ENCODE measurements at regions not wholly inside any gene's neighbourhood (a gene's known extent, or its start where the extent isn't known, plus 50 kb on each side); places are given as distances from the start of the nearest gene placed in this dataset.

GRCh38 chr9:80954521-80954920 lies 734.8 kb downstream of the TLE1 start:
- Histone ChIP-seq H3K9ac (ENCODE audit: low read depth, low read length) (no peak overlapping the region), H3K27me3 (ENCODE audit: control insufficient read depth, insufficient read depth, low read length) (no peaks in the 10 kb centered on the region), H3K4me2 (ENCODE audit: low read length) (no peak overlapping the region), H3K4me3 (ENCODE audit: low read length) (no peak overlapping the region), H3K4me1 (ENCODE audit: control insufficient read depth, insufficient read depth, low read length) (peaks cover 13% of the 10 kb centered on the region), H3K9me3 (replicated peaks; ENCODE audit: low read length) (no peaks in the 10 kb centered on the region), H3K36me3 (ENCODE audit: insufficient read depth, low read length) (no peaks in the 10 kb centered on the region)

DNA sequence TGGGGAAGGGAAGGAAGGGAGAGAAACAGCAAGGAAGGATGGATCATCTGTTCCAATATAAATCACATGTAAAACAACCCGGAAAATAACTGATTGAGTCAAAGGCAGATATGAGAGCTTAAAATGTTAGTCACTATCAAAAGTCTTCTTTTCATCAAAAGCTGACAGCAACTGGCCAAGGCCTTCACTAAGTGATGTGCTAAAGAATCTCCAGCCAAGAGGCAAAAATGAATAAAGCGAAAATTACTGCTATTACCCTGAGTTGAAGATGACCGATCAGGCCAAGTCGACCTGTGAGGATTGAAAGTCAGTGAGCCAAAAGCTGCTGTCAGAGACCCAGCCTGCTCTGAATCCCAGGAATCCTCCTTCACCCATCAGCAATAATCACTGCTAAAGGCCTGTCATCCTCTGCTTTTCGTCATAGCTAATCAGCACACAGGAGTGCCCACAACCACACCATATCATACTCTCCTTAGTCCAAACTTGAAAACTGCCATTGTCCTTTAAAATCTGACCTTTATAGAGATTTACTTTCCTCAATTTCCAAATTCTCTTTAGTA lies 736.9 kb downstream of the TLE1 start:
- H3K9ac ChIP-seq (ENCODE audit: low read depth, low read length): no peak overlapping the region
- no peak overlapping the region for H3K4me2 ChIP-seq (ENCODE audit: low read length)
- H3K9me3 ChIP-seq (replicated peaks; ENCODE audit: low read length): no peaks in the 10 kb centered on the region
- H3K27me3 ChIP-seq (ENCODE audit: control insufficient read depth, insufficient read depth, low read length): no peaks in the 10 kb centered on the region
- no peak overlapping the region for H3K4me3 ChIP-seq (ENCODE audit: low read length)
- no peaks in the 10 kb centered on the region for H3K36me3 ChIP-seq (ENCODE audit: insufficient read depth, low read length)
- H3K4me1 ChIP-seq (ENCODE audit: control insufficient read depth, insufficient read depth, low read length): peaks cover 13% of the 10 kb centered on the region

DNA sequence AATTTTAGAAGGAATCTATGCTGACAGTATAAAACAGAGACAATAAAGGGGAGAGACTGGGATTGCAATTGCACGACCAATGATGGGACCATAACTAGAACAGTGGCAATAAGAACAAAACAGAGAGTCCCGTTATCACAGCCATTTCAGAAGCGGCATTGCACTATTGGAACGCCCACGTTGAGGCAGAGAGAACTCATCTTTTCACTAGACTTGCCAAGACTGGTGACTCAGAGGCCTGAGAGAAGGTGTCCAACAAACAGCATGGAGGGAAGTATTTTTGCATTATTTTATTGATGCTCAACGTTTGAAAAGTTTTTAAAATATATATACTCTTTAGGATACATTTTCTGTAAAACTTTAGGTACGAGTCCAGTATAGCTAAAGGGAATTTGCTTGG lies 737.7 kb downstream of the TLE1 start:
- Histone ChIP-seq H3K4me1 (ENCODE audit: control insufficient read depth, insufficient read depth, low read length) (peaks cover 13% of the 10 kb centered on the region), H3K36me3 (ENCODE audit: insufficient read depth, low read length) (no peaks in the 10 kb centered on the region), H3K9me3 (replicated peaks; ENCODE audit: low read length) (no peaks in the 10 kb centered on the region), H3K4me3 (ENCODE audit: low read length) (peak overlapping the region; percentile 56), H3K27me3 (ENCODE audit: control insufficient read depth, insufficient read depth, low read length) (no peaks in the 10 kb centered on the region), H3K9ac (ENCODE audit: low read depth, low read length) (no peak overlapping the region), H3K4me2 (ENCODE audit: low read length) (peak overlapping the region; percentile 76)

GRCh38 chr9:80948876-80949275 lies 740.5 kb downstream of the TLE1 start:
- Histone ChIP-seq H3K9ac (ENCODE audit: low read depth, low read length) (no peak overlapping the region), H3K27me3 (ENCODE audit: control insufficient read depth, insufficient read depth, low read length) (no peaks in the 10 kb centered on the region), H3K4me3 (ENCODE audit: low read length) (no peak overlapping the region), H3K4me2 (ENCODE audit: low read length) (no peak overlapping the region), H3K4me1 (ENCODE audit: control insufficient read depth, insufficient read depth, low read length) (peaks cover 13% of the 10 kb centered on the region), H3K9me3 (replicated peaks; ENCODE audit: low read length) (no peaks in the 10 kb centered on the region), H3K36me3 (ENCODE audit: insufficient read depth, low read length) (no peaks in the 10 kb centered on the region)

GRCh38 chr9:80948066-80948465 lies 741.3 kb downstream of the TLE1 start:
- no peaks in the 10 kb centered on the region for H3K9me3 ChIP-seq (replicated peaks; ENCODE audit: low read length)
- H3K9ac ChIP-seq (ENCODE audit: low read depth, low read length): no peak overlapping the region
- H3K27me3 ChIP-seq (ENCODE audit: control insufficient read depth, insufficient read depth, low read length): no peaks in the 10 kb centered on the region
- peaks cover 13% of the 10 kb centered on the region for H3K4me1 ChIP-seq (ENCODE audit: control insufficient read depth, insufficient read depth, low read length)
- no peak overlapping the region for H3K4me2 ChIP-seq (ENCODE audit: low read length)
- H3K36me3 ChIP-seq (ENCODE audit: insufficient read depth, low read length): no peaks in the 10 kb centered on the region
- no peak overlapping the region for H3K4me3 ChIP-seq (ENCODE audit: low read length)

GRCh38 chr9:80946496-80947170 lies 742.7 kb downstream of the TLE1 start:
- Histone ChIP-seq H3K9ac (ENCODE audit: low read depth, low read length) (no peak overlapping the region), H3K9me3 (replicated peaks; ENCODE audit: low read length) (no peaks in the 10 kb centered on the region), H3K36me3 (ENCODE audit: insufficient read depth, low read length) (no peaks in the 10 kb centered on the region), H3K4me2 (ENCODE audit: low read length) (no peak overlapping the region), H3K4me3 (ENCODE audit: low read length) (no peak overlapping the region), H3K27me3 (ENCODE audit: control insufficient read depth, insufficient read depth, low read length) (no peaks in the 10 kb centered on the region), H3K4me1 (ENCODE audit: control insufficient read depth, insufficient read depth, low read length) (peaks cover 7% of the 10 kb centered on the region)

- H3K4me2 ChIP-seq (ENCODE audit: low read length): no peak overlapping the region
- H3K27me3 ChIP-seq (ENCODE audit: control insufficient read depth, insufficient read depth, low read length): no peaks in the 10 kb centered on the region
- peaks cover 4% of the 10 kb centered on the region for H3K4me1 ChIP-seq (ENCODE audit: control insufficient read depth, insufficient read depth, low read length)
- no peak overlapping the region for H3K9ac ChIP-seq (ENCODE audit: low read depth, low read length)
- H3K9me3 ChIP-seq (replicated peaks; ENCODE audit: low read length): no peaks in the 10 kb centered on the region
- H3K36me3 ChIP-seq (ENCODE audit: insufficient read depth, low read length): no peaks in the 10 kb centered on the region
- no peak overlapping the region for H3K4me3 ChIP-seq (ENCODE audit: low read length)
These were observed 743.9 kb downstream of the TLE1 start for GRCh38 chr9:80945436-80945835.

DNA sequence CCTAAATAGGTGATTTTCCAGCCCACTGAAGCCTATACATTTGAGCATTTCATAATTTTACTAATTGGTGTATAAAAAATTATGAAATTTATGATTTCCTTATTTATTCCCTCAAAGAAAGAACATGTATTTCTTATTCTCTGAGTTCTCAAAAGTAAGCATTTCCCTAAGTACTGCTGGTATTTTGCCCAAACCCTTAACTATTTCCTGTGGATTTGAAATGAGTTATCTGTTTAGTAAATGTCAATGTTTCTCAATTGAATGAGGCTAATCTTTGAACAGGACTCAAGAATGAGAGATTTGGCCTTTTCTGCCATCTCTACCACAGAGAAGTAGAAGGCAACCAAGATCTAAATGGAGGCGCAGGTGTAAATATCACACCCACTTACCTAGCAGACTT lies 751.7 kb downstream of the TLE1 start:
- H3K9ac ChIP-seq (ENCODE audit: low read depth, low read length): no peak overlapping the region
- H3K36me3 ChIP-seq (ENCODE audit: insufficient read depth, low read length): no peaks in the 10 kb centered on the region

GRCh38 chr9:80934095-80934494 lies 755.3 kb downstream of the TLE1 start:
- no peak overlapping the region for H3K4me3 ChIP-seq (ENCODE audit: low read length)
- no peaks in the 10 kb centered on the region for H3K4me1 ChIP-seq (ENCODE audit: control insufficient read depth, insufficient read depth, low read length)
- no peaks in the 10 kb centered on the region for H3K27me3 ChIP-seq (ENCODE audit: control insufficient read depth, insufficient read depth, low read length)
- no peak overlapping the region for H3K4me2 ChIP-seq (ENCODE audit: low read length)
- H3K9ac ChIP-seq (ENCODE audit: low read depth, low read length): no peak overlapping the region
- no peaks in the 10 kb centered on the region for H3K36me3 ChIP-seq (ENCODE audit: insufficient read depth, low read length)
- no peaks in the 10 kb centered on the region for H3K9me3 ChIP-seq (replicated peaks; ENCODE audit: low read length)

More for the DNA sequence above, 751.7 kb downstream of the TLE1 start:
- no peaks in the 10 kb centered on the region for H3K9me3 ChIP-seq (replicated peaks; ENCODE audit: low read length)
- H3K27me3 ChIP-seq (ENCODE audit: control insufficient read depth, insufficient read depth, low read length): no peaks in the 10 kb centered on the region
- H3K4me2 ChIP-seq (ENCODE audit: low read length): no peak overlapping the region
- no peaks in the 10 kb centered on the region for H3K4me1 ChIP-seq (ENCODE audit: control insufficient read depth, insufficient read depth, low read length)
- H3K4me3 ChIP-seq (ENCODE audit: low read length): no peak overlapping the region

DNA sequence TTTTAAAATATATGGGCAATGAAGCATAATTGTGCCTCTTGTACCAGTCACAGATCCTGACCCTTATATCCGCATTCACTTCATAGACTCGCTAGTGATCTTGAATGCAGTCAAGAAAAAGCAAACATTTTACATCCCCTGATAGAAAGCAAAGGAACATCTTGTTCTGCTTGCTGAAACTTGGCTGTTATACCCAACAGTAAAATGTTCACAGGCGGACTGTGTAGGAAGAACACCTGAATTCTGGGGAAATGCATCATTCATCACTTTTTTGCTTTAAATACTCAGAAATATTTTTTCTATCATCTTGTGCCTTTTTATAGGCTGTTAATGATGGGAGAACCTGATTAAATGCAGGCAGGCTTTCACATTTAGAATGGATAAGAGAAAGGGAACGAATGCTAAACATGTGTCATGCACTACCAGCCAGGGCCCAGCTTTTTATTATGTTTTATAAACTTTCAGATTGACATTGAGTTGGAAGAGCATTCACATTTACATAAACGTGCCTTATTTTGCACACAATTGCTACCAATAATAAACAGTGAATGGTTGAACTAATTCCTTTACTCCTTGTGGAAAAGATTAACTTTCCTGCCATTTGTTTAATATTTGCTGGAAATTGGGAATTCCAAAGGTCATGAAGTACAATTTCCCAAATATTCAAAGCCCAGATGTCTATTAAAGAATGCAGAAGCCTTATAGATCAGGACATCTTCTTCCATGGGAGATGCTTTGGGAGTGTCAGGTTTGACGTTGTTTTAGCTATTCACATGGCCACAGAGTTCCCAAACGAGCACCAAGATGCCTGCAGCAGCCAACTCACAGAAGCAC lies 756.2 kb downstream of the TLE1 start:
- no peak overlapping the region for H3K4me2 ChIP-seq (ENCODE audit: low read length)
- H3K36me3 ChIP-seq (ENCODE audit: insufficient read depth, low read length): no peaks in the 10 kb centered on the region
- no peak overlapping the region for H3K4me3 ChIP-seq (ENCODE audit: low read length)
- peaks cover 5% of the 10 kb centered on the region for H3K4me1 ChIP-seq (ENCODE audit: control insufficient read depth, insufficient read depth, low read length)
- H3K27me3 ChIP-seq (ENCODE audit: control insufficient read depth, insufficient read depth, low read length): no peaks in the 10 kb centered on the region
- H3K9ac ChIP-seq (ENCODE audit: low read depth, low read length): no peak overlapping the region
- no peaks in the 10 kb centered on the region for H3K9me3 ChIP-seq (replicated peaks; ENCODE audit: low read length)

DNA sequence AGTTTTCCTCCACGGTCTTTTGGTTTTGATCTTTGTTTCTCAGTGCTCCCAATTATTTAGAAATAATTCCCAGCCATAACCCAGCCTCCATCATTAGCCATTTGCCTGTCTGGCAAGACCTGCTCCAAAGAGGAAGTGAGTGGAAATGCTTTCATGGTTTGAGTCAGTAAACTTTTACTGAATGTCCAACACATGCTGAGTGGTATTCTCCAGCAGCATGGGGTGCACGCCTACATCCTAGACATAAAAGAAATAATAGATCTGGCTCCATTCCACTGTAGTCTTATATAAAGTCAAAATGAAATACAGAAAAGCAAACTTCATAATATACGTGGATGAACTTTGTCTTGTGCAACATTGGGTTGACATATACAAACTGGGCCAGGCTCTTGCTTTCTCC lies 757.2 kb downstream of the TLE1 start:
- Histone ChIP-seq H3K9me3 (replicated peaks; ENCODE audit: low read length) (no peaks in the 10 kb centered on the region), H3K27me3 (ENCODE audit: control insufficient read depth, insufficient read depth, low read length) (no peaks in the 10 kb centered on the region), H3K4me1 (ENCODE audit: control insufficient read depth, insufficient read depth, low read length) (peaks cover 5% of the 10 kb centered on the region), H3K4me2 (ENCODE audit: low read length) (no peak overlapping the region), H3K9ac (ENCODE audit: low read depth, low read length) (no peak overlapping the region), H3K36me3 (ENCODE audit: insufficient read depth, low read length) (no peaks in the 10 kb centered on the region), H3K4me3 (ENCODE audit: low read length) (no peak overlapping the region)
